ENCODE measurements at regions not wholly inside any gene's neighbourhood (a gene's known extent, or its start where the extent isn't known, plus 50 kb on each side); places are given as distances from the start of the nearest gene placed in this dataset.
A peak's percentile ranks its signal among the peaks of the same experiment; 100 is the strongest.

DNA sequence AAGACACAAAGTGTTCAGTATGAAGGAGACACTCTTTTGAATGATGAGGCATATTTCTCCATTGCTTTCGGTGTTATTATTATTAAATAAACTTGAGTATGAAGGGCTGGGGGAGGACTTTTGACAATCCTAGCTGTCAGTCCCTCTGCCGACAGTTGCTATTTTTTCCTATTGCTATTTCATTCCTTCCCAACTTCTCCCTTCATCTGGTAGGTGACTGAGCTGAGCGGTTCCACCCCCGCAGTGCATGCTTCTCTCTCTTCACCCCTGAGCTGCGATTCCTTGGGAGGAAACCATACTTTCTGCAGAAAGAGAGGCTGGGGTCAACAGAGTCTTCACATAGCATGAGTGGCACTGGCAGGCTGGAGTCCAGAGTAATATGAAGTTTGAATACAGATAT, 261.2 kb upstream of the TAC1 start:
- no peak for DNase-seq (ENCODE audit: low read depth)
- no peak for TF ChIP-seq CTCF (IDR thresholded peaks at IDR 0.05; ENCODE audit: control insufficient read depth, insufficient read depth, low read depth, low read length, missing control alignments)
- no peak overlapping the region for H3K4me3 ChIP-seq (ENCODE audit: control insufficient read depth, low read depth, low read length)

GRCh38 chr7:97471491-97471890, 260.4 kb upstream of the TAC1 start:
- no peak overlapping the region for H3K4me3 ChIP-seq (ENCODE audit: control insufficient read depth, low read depth, low read length)
- DNase-seq (ENCODE audit: low read depth): no peak
- TF ChIP-seq CTCF (IDR thresholded peaks at IDR 0.05; ENCODE audit: control insufficient read depth, insufficient read depth, low read depth, low read length, missing control alignments): no peak

DNA sequence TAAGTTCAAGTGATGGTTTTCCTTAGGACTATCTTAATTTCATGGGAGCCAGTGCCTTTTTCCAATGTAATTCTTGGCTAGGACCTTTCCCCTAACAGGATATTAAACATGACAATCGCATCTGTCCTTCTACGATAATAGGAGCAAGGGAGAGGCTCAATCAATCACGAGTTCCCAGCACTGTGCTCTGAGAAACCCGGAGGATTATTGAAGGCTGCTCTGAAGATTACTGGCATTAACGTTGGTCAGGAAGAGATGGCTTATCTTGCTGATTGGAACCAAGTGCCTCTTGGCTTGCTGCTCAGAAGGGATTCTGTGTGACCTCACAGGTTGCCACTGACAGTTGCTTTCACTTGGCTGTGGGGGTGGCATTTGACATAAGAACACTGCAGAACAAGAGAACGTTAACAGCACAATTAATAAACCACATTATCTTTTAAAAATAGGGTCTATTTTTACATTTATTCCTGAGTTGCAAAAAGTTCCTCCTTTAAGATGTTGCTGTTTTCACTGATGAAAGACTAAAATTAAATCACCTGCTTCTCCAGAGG, 252.1 kb upstream of the TAC1 start:
- no peak overlapping the region for H3K4me3 ChIP-seq (ENCODE audit: control insufficient read depth, low read depth, low read length)
- TF ChIP-seq CTCF (IDR thresholded peaks at IDR 0.05; ENCODE audit: control insufficient read depth, insufficient read depth, low read depth, low read length, missing control alignments): no peak
- DNase-seq (ENCODE audit: low read depth): no peak

DNA sequence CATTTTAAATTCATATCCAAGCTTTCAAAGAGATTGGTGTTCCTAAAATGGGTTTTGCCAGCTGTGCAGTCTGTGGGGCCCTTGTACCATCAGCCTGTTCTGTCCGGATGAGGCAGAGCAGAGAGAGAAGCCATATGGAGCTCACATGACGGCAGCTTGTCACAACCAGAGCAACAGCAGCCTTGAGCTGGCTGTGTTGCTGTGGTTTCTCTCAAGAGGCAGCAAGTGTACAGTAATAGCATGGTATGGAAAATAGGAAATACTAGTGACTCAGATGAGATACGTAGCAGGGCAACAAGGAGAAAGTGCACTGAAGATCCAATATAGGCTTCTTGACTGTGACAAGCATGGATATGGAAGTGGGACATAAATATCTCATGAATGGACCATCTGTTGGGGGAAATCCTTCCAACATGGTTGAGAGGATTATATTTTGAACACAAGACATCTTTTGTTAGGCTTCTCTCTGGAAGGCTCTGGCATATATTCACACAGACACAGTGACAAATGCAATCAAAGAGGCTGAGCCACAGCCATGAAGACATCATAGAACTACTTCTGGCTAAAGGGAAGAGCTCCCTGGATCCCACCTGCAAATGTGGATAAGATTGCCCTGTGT, 251.0 kb upstream of the TAC1 start:
- TF ChIP-seq CTCF (IDR thresholded peaks at IDR 0.05; ENCODE audit: control insufficient read depth, insufficient read depth, low read depth, low read length, missing control alignments): no peak
- no peak for DNase-seq (ENCODE audit: low read depth)
- H3K4me3 ChIP-seq (ENCODE audit: control insufficient read depth, low read depth, low read length): no peak overlapping the region

GRCh38 chr7:97495487-97495886, 236.4 kb upstream of the TAC1 start:
- no peak for TF ChIP-seq CTCF (IDR thresholded peaks at IDR 0.05; ENCODE audit: control insufficient read depth, insufficient read depth, low read depth, low read length, missing control alignments)

GRCh38 chr7:97499204-97499603, 232.7 kb upstream of the TAC1 start:
- H3K4me3 ChIP-seq (ENCODE audit: control insufficient read depth, low read depth, low read length): no peak overlapping the region
- TF ChIP-seq CTCF (IDR thresholded peaks at IDR 0.05; ENCODE audit: control insufficient read depth, insufficient read depth, low read depth, low read length, missing control alignments): peak; percentile 24
- DNase-seq (ENCODE audit: low read depth): no peak

More at GRCh38 chr7:97495487-97495886, 236.4 kb upstream of the TAC1 start:
- H3K4me3 ChIP-seq (ENCODE audit: control insufficient read depth, low read depth, low read length): no peak overlapping the region
- DNase-seq (ENCODE audit: low read depth): no peak
